ENCODE measurements at regions not wholly inside any gene's neighbourhood (a gene's known extent, or its start where the extent isn't known, plus 50 kb on each side); places are given as distances from the start of the nearest gene placed in this dataset.

GRCh38 chr20:52914870-52915269 lies 57.3 kb upstream of the TSHZ2 start:
- intact Hi-C loops (cut with micrococcal nuclease; ENCODE audit: unreplicated experiment) = no loop called here
- Histone ChIP-seq H3K9me2 (ENCODE audit: insufficient read depth, low read length) (no peaks in the 10 kb centered on the region), H3K9me3 (ENCODE audit: low read length) (peaks cover 8% of the 10 kb centered on the region; the same call in 1 of the 2 replicates), H3K36me3 (ENCODE audit: insufficient read depth, low read length) (no peaks in the 10 kb centered on the region), H3K4me2 (ENCODE audit: low read length) (no peak overlapping the region), H3K4me1 (ENCODE audit: insufficient read depth, low read length, poor library complexity, severe bottlenecking) (no peaks in the 10 kb centered on the region), H4K20me1 (ENCODE audit: insufficient read depth, low read length) (no peaks in the 10 kb centered on the region), H2AFZ (ENCODE audit: low read length) (no peak overlapping the region), H3K4me3 (ENCODE audit: low read depth, low read length, poor library complexity, severe bottlenecking) (no peak overlapping the region), H3K27ac (ENCODE audit: low read depth, low read length, poor library complexity, severe bottlenecking) (no peak overlapping the region), H3K79me2 (ENCODE audit: insufficient read depth, low read depth, low read length) (no peaks in the 10 kb centered on the region)
- ChIA-PET CTCF (ENCODE audit: unreplicated experiment) (no interaction called here), POLR2A (no interaction called here)
- BruUV-seq (replicated peaks) = no TSS peak
- DNase-seq (ENCODE audit: low spot score) = no peak
- no peak for TF ChIP-seq EZH2phosphoT487 (IDR thresholded peaks at IDR 0.05; ENCODE audit: borderline replicate concordance, low read depth, low read length)

DNA sequence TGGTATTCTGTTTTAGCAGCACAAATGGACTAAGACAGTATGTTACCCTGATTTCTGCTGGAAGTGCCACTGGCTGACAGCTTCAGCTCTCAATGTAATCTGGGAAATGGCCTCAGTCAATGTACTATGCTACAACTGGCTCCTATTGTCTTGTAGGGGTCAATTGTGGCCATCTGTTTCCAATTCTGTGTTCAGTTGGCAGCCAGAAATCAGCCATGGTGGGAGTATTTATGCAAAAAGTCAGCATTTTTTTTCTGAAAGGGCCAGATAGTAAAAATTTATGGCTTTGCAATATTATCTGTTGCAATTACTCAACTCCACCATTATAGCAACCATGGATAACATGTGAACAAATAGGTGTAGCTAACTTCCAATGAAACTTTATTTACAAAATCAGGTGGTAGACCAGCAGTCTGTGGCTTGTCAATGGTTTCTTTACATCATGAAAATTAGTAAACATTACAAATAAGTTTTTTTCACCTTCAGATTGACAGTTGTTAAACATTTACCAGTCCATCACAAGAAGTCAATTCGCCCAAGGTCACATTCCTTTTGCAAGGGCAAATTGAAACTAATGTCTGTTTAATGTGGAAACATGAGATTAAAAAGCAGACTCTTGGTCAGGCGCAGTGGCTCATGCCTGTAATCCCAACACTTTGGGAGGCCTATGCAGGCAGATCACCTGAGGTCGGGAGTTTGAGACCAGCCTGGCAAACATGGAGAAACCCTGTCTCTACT lies 58.3 kb upstream of the TSHZ2 start:
- TF ChIP-seq EZH2phosphoT487 (IDR thresholded peaks at IDR 0.05; ENCODE audit: borderline replicate concordance, low read depth, low read length) = no peak
- TF ChIP-seq, protein P1, sequence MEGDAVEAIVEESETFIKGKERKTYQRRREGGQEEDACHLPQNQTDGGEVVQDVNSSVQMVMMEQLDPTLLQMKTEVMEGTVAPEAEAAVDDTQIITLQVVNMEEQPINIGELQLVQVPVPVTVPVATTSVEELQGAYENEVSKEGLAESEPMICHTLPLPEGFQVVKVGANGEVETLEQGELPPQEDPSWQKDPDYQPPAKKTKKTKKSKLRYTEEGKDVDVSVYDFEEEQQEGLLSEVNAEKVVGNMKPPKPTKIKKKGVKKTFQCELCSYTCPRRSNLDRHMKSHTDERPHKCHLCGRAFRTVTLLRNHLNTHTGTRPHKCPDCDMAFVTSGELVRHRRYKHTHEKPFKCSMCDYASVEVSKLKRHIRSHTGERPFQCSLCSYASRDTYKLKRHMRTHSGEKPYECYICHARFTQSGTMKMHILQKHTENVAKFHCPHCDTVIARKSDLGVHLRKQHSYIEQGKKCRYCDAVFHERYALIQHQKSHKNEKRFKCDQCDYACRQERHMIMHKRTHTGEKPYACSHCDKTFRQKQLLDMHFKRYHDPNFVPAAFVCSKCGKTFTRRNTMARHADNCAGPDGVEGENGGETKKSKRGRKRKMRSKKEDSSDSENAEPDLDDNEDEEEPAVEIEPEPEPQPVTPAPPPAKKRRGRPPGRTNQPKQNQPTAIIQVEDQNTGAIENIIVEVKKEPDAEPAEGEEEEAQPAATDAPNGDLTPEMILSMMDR (conservative IDR thresholded peaks at IDR 0.05; ENCODE audit: low read length) = no peak

GRCh38 chr20:52905241-52905994 lies 66.7 kb upstream of the TSHZ2 start:
- CTCF ChIA-PET (ENCODE audit: unreplicated experiment) = no interaction called here

More for the DNA sequence above, 58.3 kb upstream of the TSHZ2 start:
- no peak for DNase-seq (ENCODE audit: low spot score)
- BruUV-seq (replicated peaks) = no TSS peak
- ChIA-PET CTCF (ENCODE audit: unreplicated experiment) (no interaction called here), POLR2A (interaction anchor here (0.7 to 1.5 kb wide), 3 partner anchors 13 to 313 kb away, joined by 3 to 5 read pairs (median 3); no protein-coding TSS in a partner anchor)
- no peak overlapping the region for H3K4me3 ChIP-seq (ENCODE audit: low read depth, low read length, poor library complexity, severe bottlenecking)
- no peaks in the 10 kb centered on the region for H3K36me3 ChIP-seq (ENCODE audit: insufficient read depth, low read length)
- H2AFZ ChIP-seq (ENCODE audit: low read length) = no peak overlapping the region
- intact Hi-C loops (cut with micrococcal nuclease; ENCODE audit: unreplicated experiment) = no loop called here
- no peaks in the 10 kb centered on the region for H3K79me2 ChIP-seq (ENCODE audit: insufficient read depth, low read depth, low read length)
- H3K9me3 ChIP-seq (ENCODE audit: low read length) = peaks cover 8% of the 10 kb centered on the region; the same call in 1 of the 2 replicates
- H3K4me1 ChIP-seq (ENCODE audit: insufficient read depth, low read length, poor library complexity, severe bottlenecking) = no peaks in the 10 kb centered on the region
- no peak overlapping the region for H3K27ac ChIP-seq (ENCODE audit: low read depth, low read length, poor library complexity, severe bottlenecking)
- H3K9me2 ChIP-seq (ENCODE audit: insufficient read depth, low read length) = no peaks in the 10 kb centered on the region
- no peaks in the 10 kb centered on the region for H4K20me1 ChIP-seq (ENCODE audit: insufficient read depth, low read length)
- no peak overlapping the region for H3K4me2 ChIP-seq (ENCODE audit: low read length)

More at GRCh38 chr20:52905241-52905994, 66.7 kb upstream of the TSHZ2 start:
- H2AFZ ChIP-seq (ENCODE audit: low read length) = no peak overlapping the region
- no peak overlapping the region for H3K4me2 ChIP-seq (ENCODE audit: low read length)
- H4K20me1 ChIP-seq (ENCODE audit: insufficient read depth, low read length) = no peaks in the 10 kb centered on the region
- H3K79me2 ChIP-seq (ENCODE audit: insufficient read depth, low read depth, low read length) = no peaks in the 10 kb centered on the region
- H3K9me3 ChIP-seq (ENCODE audit: low read length) = no peaks in the 10 kb centered on the region
- H3K36me3 ChIP-seq (ENCODE audit: insufficient read depth, low read length) = no peaks in the 10 kb centered on the region
- DNase-seq (ENCODE audit: low spot score) = no peak
- TF ChIP-seq EZH2phosphoT487 (IDR thresholded peaks at IDR 0.05; ENCODE audit: borderline replicate concordance, low read depth, low read length) = no peak
- TF ChIP-seq, protein P1 (conservative IDR thresholded peaks at IDR 0.05; ENCODE audit: low read length) = no peak
- no TSS peak for BruUV-seq (replicated peaks)
- no peak overlapping the region for H3K4me3 ChIP-seq (ENCODE audit: low read depth, low read length, poor library complexity, severe bottlenecking)
- POLR2A ChIA-PET = no interaction called here
- no peak overlapping the region for H3K27ac ChIP-seq (ENCODE audit: low read depth, low read length, poor library complexity, severe bottlenecking)
- intact Hi-C loops (cut with micrococcal nuclease; ENCODE audit: unreplicated experiment) = no loop called here
- no peaks in the 10 kb centered on the region for H3K9me2 ChIP-seq (ENCODE audit: insufficient read depth, low read length)
- H3K4me1 ChIP-seq (ENCODE audit: insufficient read depth, low read length, poor library complexity, severe bottlenecking) = no peaks in the 10 kb centered on the region
